GM12878 (cell line): ENCODE measurements at regions not wholly inside any gene's neighbourhood (a gene's known extent, or its start where the extent isn't known, plus 50 kb on each side); places are given as distances from the start of the nearest gene placed in this dataset.
A peak's percentile ranks its signal among the peaks of the same experiment; 100 is the strongest.

ENCODE experiments used
- ATAC-seq: fragments of 200-7000 bp; cut with Tn5 transposase; 3 replicates; pipeline ENCODE4 v1.9.1; 2020; ENCODE audit warnings: mild to moderate bottlenecking, moderate library complexity
- BruUV-seq: library from RNA; stranded (reverse); fragments of 400-500 nt; replicated peaks from 2 replicates; lab custom pipeline; 2021; lab: Mats Ljungman, UMichigan
- CTCF ChIA-PET: fragments of 300-600 bp; sonication (Branson Sonifier 250); formaldehyde crosslinking; extraction: SDS; loops from one replicate; lab custom pipeline; 2021; ENCODE audit warnings: inconsistent platforms; lab: Yijun Ruan, JAX
- POLR2A ChIA-PET: fragments of 350-600 bp; formaldehyde crosslinking; extraction: SDS; loops from one replicate; lab custom pipeline; 2021; ENCODE audit warnings: inconsistent platforms; lab: Charles Lee
- RAD21 ChIA-PET: fragments of 300-600 bp; sonication (Branson Sonifier 250); formaldehyde crosslinking; loops from one replicate; lab custom pipeline; 2023; ENCODE audit warnings: antibody characterized with exemption; ENCODE audit not compliant: unreplicated experiment; lab: Charles Lee
- SMC1A ChIA-PET: fragments of 300-600 bp; sonication (Branson Sonifier 250); formaldehyde crosslinking; loops from one replicate; lab custom pipeline; 2023; ENCODE audit not compliant: unreplicated experiment, uncharacterized antibody; lab: Charles Lee
- DNase-seq: peaks from one replicate; pipeline ENCODE4 v3.0.0-alpha.2; 2011; ENCODE audit warnings: low read depth, low spot score
- FAIRE-seq: peaks from 3 replicates; lab custom pipeline; 2011; peaks lifted over from hg19 to GRCh38; lab: Jason Lieb, UNC
- H2AFZ ChIP-seq: 2 replicates; pipeline ENCODE4 v1.6.0; 2011; ENCODE audit warnings: low read depth, low read length, control low read depth; ENCODE audit not compliant: control insufficient read depth
- H3K27ac ChIP-seq: 2 replicates; pipeline ENCODE4 v1.5.1; 2011; ENCODE audit warnings: control low read depth; ENCODE audit not compliant: control insufficient read depth, insufficient read depth
- H3K27me3 ChIP-seq, 2 experiments: replicated peaks in 1 of 2; 2 replicates each; pipeline versions ENCODE4 v1.6.0 to v1.6.1; 2011; ENCODE audit warnings: low read length in 1 of 2; ENCODE audit not compliant: control insufficient read depth in 2 of 2, insufficient read depth in 2 of 2
- H3K36me3 ChIP-seq, 2 experiments: 2 replicates each; pipeline ENCODE4 v1.5.1; 2011; ENCODE audit warnings: low read length in 1 of 2; ENCODE audit not compliant: control insufficient read depth in 2 of 2, insufficient read depth in 2 of 2
- H3K4me1 ChIP-seq: 2 replicates; pipeline ENCODE4 v1.6.1; 2011; ENCODE audit warnings: mild to moderate bottlenecking, low read length, moderate library complexity, mixed read lengths; ENCODE audit not compliant: control insufficient read depth, insufficient read depth
- H3K4me2 ChIP-seq: 2 replicates; pipeline ENCODE4 v1.6.0; 2011; ENCODE audit warnings: control low read depth; ENCODE audit not compliant: control insufficient read depth, insufficient read depth
- H3K4me3 ChIP-seq: fragments of 200-600 bp; sonication (generic); 2 replicates; pipeline ENCODE4 v1.5.1; 2016
- H3K79me2 ChIP-seq: 2 replicates; pipeline ENCODE4 v1.6.0; 2011; ENCODE audit warnings: low read length; ENCODE audit not compliant: control insufficient read depth, insufficient read depth
- H3K9ac ChIP-seq: 2 replicates; pipeline ENCODE4 v1.8.0; 2011; ENCODE audit warnings: low read length, control low read depth, mixed read lengths; ENCODE audit not compliant: control insufficient read depth, insufficient read depth
- H3K9me3 ChIP-seq: replicated peaks from 3 replicates; pipeline ENCODE4 v1.5.1; 2011; ENCODE audit warnings: mild to moderate bottlenecking, low read length; ENCODE audit not compliant: control insufficient read depth, insufficient read depth
- H4K20me1 ChIP-seq: 2 replicates; pipeline ENCODE4 v1.6.0; 2011; ENCODE audit not compliant: control insufficient read depth, insufficient read depth
- ASH2L ChIP-seq: fragments of 300-600, 200-600 bp; sonication (generic); IDR thresholded peaks from 2 replicates; pipeline ENCODE4 v1.6.1; 2017; ENCODE audit warnings: low read depth, mild to moderate bottlenecking, borderline replicate concordance
- BRCA1 ChIP-seq: IDR thresholded peaks from 2 replicates; pipeline ENCODE4 v1.6.1; 2011; ENCODE audit warnings: low read depth, low read length, improper control_type of control experiment
- E2F4 ChIP-seq: IDR thresholded peaks from 2 replicates; pipeline ENCODE4 v1.6.1; 2012; ENCODE audit warnings: low read depth, low read length, improper control_type of control experiment
- ETV6 ChIP-seq, 2 experiments: fragments of 450-650 bp in 1 of 2; IDR thresholded peaks in 1 of 2; conservative IDR thresholded peaks in 1 of 2; 2 replicates each; pipeline ENCODE4 v1.6.1; 2014; ENCODE audit warnings: antibody characterized with exemption in 1 of 2, borderline replicate concordance in 1 of 2, low read depth in 1 of 2, mild to moderate bottlenecking in 1 of 2, moderate library complexity in 1 of 2
- IRF3 ChIP-seq: fragments of 450-650 bp; IDR thresholded peaks from 2 replicates; pipeline ENCODE4 v1.6.1; 2014; ENCODE audit warnings: mild to moderate bottlenecking
- NFYB ChIP-seq: IDR thresholded peaks from 2 replicates; pipeline ENCODE4 v1.6.1; 2011; ENCODE audit warnings: low read depth, mild to moderate bottlenecking, low read length, improper control_type of control experiment, moderate library complexity; ENCODE audit not compliant: insufficient read depth
- RBBP5 ChIP-seq: fragments of 200-600 bp; sonication (generic); conservative IDR thresholded peaks from 2 replicates; pipeline ENCODE4 v1.6.1; 2016
- SPI1 ChIP-seq: IDR thresholded peaks from 2 replicates; pipeline ENCODE4 v1.6.1; 2011; ENCODE audit warnings: low read depth, mild to moderate bottlenecking, low read length, moderate library complexity, borderline replicate concordance; ENCODE audit not compliant: insufficient read depth
- ZNF24 ChIP-seq: fragments of 450-650 bp; IDR thresholded peaks from 2 replicates; pipeline ENCODE4 v1.6.1; 2017; ENCODE audit warnings: antibody characterized with exemption, mild to moderate bottlenecking
- ZZZ3 ChIP-seq: IDR thresholded peaks from 2 replicates; pipeline ENCODE4 v1.6.1; 2011; ENCODE audit warnings: low read depth; ENCODE audit not compliant: control insufficient read depth, insufficient read length
- WGBS: methylation state at CpG from one replicate; pipeline ENCODE4 v1.1.6; 2016; ENCODE audit warnings: low lambda C conversion rate; ENCODE audit not compliant: insufficient replicate concordance, insufficient coverage; ENCODE audit errors: missing lambda C conversion rate; 5-methylcytosine and 5-hydroxymethylcytosine counted together
- in situ Hi-C: fragments of 300-500 bp; cut with MboI; formaldehyde crosslinking; loops from 9 replicates; pipeline ENCODE4 v1.14.3; 2018; ENCODE audit warnings: mixed read lengths
- intact Hi-C: fragments of 100-400 bp; cut with micrococcal nuclease; formaldehyde crosslinking; loops from one replicate; pipeline ENCODE4 v1.14.2; 2022; ENCODE audit not compliant: unreplicated experiment

- TF ChIP-seq SPI1: no peak
- no peak for TF ChIP-seq ZNF24
- no peak for TF ChIP-seq BRCA1
- no peak for TF ChIP-seq ETV6 (conservative IDR thresholded peaks at IDR 0.05 in 1 of 2, IDR thresholded peaks at IDR 0.05 in 1 of 2; ENCODE audit: borderline replicate concordance in 1 of 2, low read depth in 1 of 2)
- TF ChIP-seq IRF3: no peak
- TF ChIP-seq NFYB: no peak
- TF ChIP-seq ASH2L: no peak
- TF ChIP-seq ZZZ3: no peak
- no peak for TF ChIP-seq RBBP5
- TF ChIP-seq, all 136 proteins: peak for 0
These were observed 177.5 kb downstream of the TLE3 start (continued) for GRCh38 chr15:69920221-69920620.

- ATAC-seq (no peak), FAIRE-seq (peak; percentile 78), DNase-seq (peak; percentile 21)
- ChIA-PET CTCF (no interaction called here), RAD21 (no interaction called here)
- no peaks in the 10 kb centered on the region for H3K36me3 ChIP-seq
- no peak overlapping the region for H2AFZ ChIP-seq
- peak; percentile 53; the same call in 1 of the 2 replicates for TF ChIP-seq SPI1
- TF ChIP-seq E2F4: no peak
- TF ChIP-seq, all 136 proteins: peak for 1
- Histone ChIP-seq H3K9me3 (no peaks in the 10 kb centered on the region; the same call in 1 of the 3 replicates), H3K27ac (no peak overlapping the region), H4K20me1 (no peaks in the 10 kb centered on the region), H3K9ac (no peak overlapping the region), H3K4me2 (0 out of 2 replicates have a peak overlapping the region, but pooled peaks have one; percentile 0), H3K27me3 (no peaks in the 10 kb centered on the region; a peak in 2 of 4 replicates), H3K4me1 (peaks cover 21% of the 10 kb centered on the region), H3K4me3 (no peak overlapping the region), H3K79me2 (no peaks in the 10 kb centered on the region)
- in situ Hi-C loops: no loop called here
- no TSS peak for BruUV-seq
- 5% methylated on average over 7 of the region's 7 CpGs for WGBS
- intact Hi-C loops: no loop called here
- ChIA-PET SMC1A (no interaction called here), POLR2A (no interaction called here)
These were observed 175.8 kb downstream of the TLE3 start for GRCh38 chr15:69921626-69922619.
